Stomach (tissue), 8 donors: ENCODE measurements at regions not wholly inside any gene's neighbourhood (a gene's known extent, or its start where the extent isn't known, plus 50 kb on each side); places are given as distances from the start of the nearest gene placed in this dataset.
A peak's percentile ranks its signal among the peaks of the same experiment; 100 is the strongest.

ENCODE experiments used
- DNase-seq, 2 donors: peaks; one replicate each; pipeline versions ENCODE4 v3.0.0 to v3.0.0-alpha.2; 2013 to 2019
- H3K27ac ChIP-seq, 5 donors: fragments of 200-600 bp in 4 of 5; sonication (generic) in 4 of 5; one replicate each; pipeline ENCODE4 v1.5.1; 2013 to 2019; ENCODE audit warnings: mild to moderate bottlenecking in 1 of 5, moderate library complexity in 1 of 5
- H3K27me3 ChIP-seq, 3 donors: fragments of 200-600 bp; sonication (generic); one replicate each; pipeline ENCODE4 v1.5.1; 2017 to 2019; ENCODE audit warnings: mixed run types in 1 of 3
- H3K36me3 ChIP-seq, 4 donors: fragments of 200-600 bp; sonication (generic); 1 replicate in 3 of 4; 2 replicates in 1 of 4; pipeline ENCODE4 v1.5.1; 2016 to 2019
- H3K4me1 ChIP-seq, 4 donors: fragments of 200-600 bp; sonication (generic); one replicate each; pipeline ENCODE4 v1.5.1; 2016 to 2019
- H3K4me3 ChIP-seq, 4 donors: fragments of 200-600 bp; sonication (generic) in 3 of 4; one replicate each; pipeline ENCODE4 v1.5.1; 2016 to 2019; ENCODE audit warnings: mild to moderate bottlenecking in 1 of 4
- H3K9me3 ChIP-seq, 4 donors: fragments of 200-600 bp; sonication (generic); one replicate each; pipeline ENCODE4 v1.5.1; 2016 to 2019
- CTCF ChIP-seq, 7 experiments: fragments of 450-650 bp in 4 of 7; fragments of 200-600 bp in 3 of 7; sonication (generic) in 3 of 7; IDR thresholded peaks; one replicate each; pipeline ENCODE4 v1.5.1; 2016 to 2019; ENCODE audit warnings: antibody characterized with exemption in 7 of 7, control low read depth in 2 of 7, mild to moderate bottlenecking in 1 of 7
- EP300 ChIP-seq: sonication (generic); formaldehyde crosslinking; IDR thresholded peaks from one replicate; pipeline ENCODE4 v1.6.1; 2017; ENCODE audit warnings: antibody characterized with exemption
- POLR2A ChIP-seq, 4 donors: fragments of 450-650 bp; IDR thresholded peaks; one replicate each; pipeline ENCODE4 v1.6.1; 2016; ENCODE audit warnings: antibody characterized with exemption in 4 of 4, control low read depth in 2 of 4, mild to moderate bottlenecking in 1 of 4, moderate library complexity in 1 of 4
- POLR2AphosphoS5 ChIP-seq, 3 donors: sonication (generic); formaldehyde crosslinking; IDR thresholded peaks; one replicate each; pipeline ENCODE4 v1.6.1; 2016; ENCODE audit warnings: antibody characterized with exemption in 3 of 3
- WGBS, 5 donors: extraction: QIAGEN DNeasy Blood & Tissue Kit in 3 of 5; methylation state at CpG; one replicate each; pipeline versions ENCODE4 v1.1.5 to v1.1.7; 2013 to 2018; 5-methylcytosine and 5-hydroxymethylcytosine counted together
- intact Hi-C: fragments of 100-400 bp; cut with DNase I; formaldehyde crosslinking; loops from one replicate; pipeline ENCODE4 v1.15.1; 2023; ENCODE audit warnings: low total_unique reads
- donor health status: healthy with polysubstance abuse.
- donor health status: Bipolar disorder and iron deficiency.
- donor health status: healthy.

- no peak for DNase-seq
- Histone ChIP-seq H3K9me3 (no peaks in the 10 kb centered on the region), H3K4me1 (peaks cover 3 to 15% (median 9%) of the 10 kb centered on the region in 4 donors)
Observed at GRCh38 chr11:115625502-115625901, 121.3 kb upstream of the CADM1 start.

GRCh38 chr11:115624065-115624464 lies 119.8 kb upstream of the CADM1 start:
- no peaks in the 10 kb centered on the region for H3K9me3 ChIP-seq
- no peak for TF ChIP-seq CTCF (IDR thresholded peaks at IDR 0.05)
- peaks cover 0 to 13% (median 3%) of the 10 kb centered on the region in 3 donors for H3K27me3 ChIP-seq
- 87 to 92% (median 90%) methylated on average over 7 of the region's 7 CpGs for WGBS, 5 donors
- H3K4me1 ChIP-seq = peaks cover 3 to 15% (median 9%) of the 10 kb centered on the region in 4 donors
- H3K27ac ChIP-seq = peak overlapping the region in 1 of 5 donors; percentile 62
- intact Hi-C loops = no loop called here
- H3K4me3 ChIP-seq = no peak overlapping the region
- DNase-seq = no peak
- H3K36me3 ChIP-seq = no peaks in the 10 kb centered on the region

More at GRCh38 chr11:115625502-115625901, 121.3 kb upstream of the CADM1 start:
- TF ChIP-seq CTCF (IDR thresholded peaks at IDR 0.05) = no peak
- no peak for TF ChIP-seq EP300
- no peak for TF ChIP-seq POLR2A (IDR thresholded peaks at IDR 0.05)
- no peak for TF ChIP-seq POLR2AphosphoS5 (IDR thresholded peaks at IDR 0.05)
- intact Hi-C loops = no loop called here
- H3K27ac ChIP-seq = no peak overlapping the region
- H3K36me3 ChIP-seq = no peaks in the 10 kb centered on the region
- H3K27me3 ChIP-seq = peaks cover 0 to 27% (median 5%) of the 10 kb centered on the region in 3 donors
- no peak overlapping the region for H3K4me3 ChIP-seq
- WGBS, 5 donors = 45 to 74% (median 55%) methylated on average over 5 of the region's 5 CpGs

GRCh38 chr11:115623021-115623451 lies 118.8 kb upstream of the CADM1 start:
- peak overlapping the region; percentile 22 to 68 (median 62) for H3K27ac ChIP-seq
- H3K27me3 ChIP-seq = peaks cover 0 to 10% (median 3%) of the 10 kb centered on the region in 3 donors
- H3K4me1 ChIP-seq = peaks cover 3 to 15% (median 9%) of the 10 kb centered on the region in 4 donors
- peaks cover 0 to 4% (median 0%) of the 10 kb centered on the region in 4 donors for H3K9me3 ChIP-seq
- intact Hi-C loops = no loop called here
- DNase-seq = peak; percentile 42 to 87
- no peak overlapping the region for H3K4me3 ChIP-seq
- no peaks in the 10 kb centered on the region for H3K36me3 ChIP-seq
- 43 to 63% (median 48%) methylated on average over 6 to 9 of the region's 9 CpGs for WGBS, 5 donors
- TF ChIP-seq CTCF (IDR thresholded peaks at IDR 0.05) = no peak
- TF ChIP-seq EP300 = peak; percentile 55
- peak; percentile 51 to 92 (median 76) for TF ChIP-seq POLR2AphosphoS5 (IDR thresholded peaks at IDR 0.05)
- no peak for TF ChIP-seq POLR2A (IDR thresholded peaks at IDR 0.05)

- intact Hi-C loops = no loop called here
- Histone ChIP-seq H3K27me3 (no peaks in the 10 kb centered on the region), H3K4me1 (peaks cover 3 to 13% (median 7%) of the 10 kb centered on the region in 4 donors)
Observed at GRCh38 chr11:115618428-115618827, 114.2 kb upstream of the CADM1 start.

More at GRCh38 chr11:115618428-115618827, 114.2 kb upstream of the CADM1 start:
- no peak overlapping the region for H3K4me3 ChIP-seq
- H3K9me3 ChIP-seq = peaks cover 0 to 4% (median 0%) of the 10 kb centered on the region in 4 donors
- H3K36me3 ChIP-seq = no peaks in the 10 kb centered on the region
- H3K27ac ChIP-seq = no peak overlapping the region
- no peak for DNase-seq
- TF ChIP-seq POLR2AphosphoS5 (IDR thresholded peaks at IDR 0.05) (no peak), CTCF (IDR thresholded peaks at IDR 0.05) (no peak), EP300 (no peak), POLR2A (IDR thresholded peaks at IDR 0.05) (no peak)
